ENCODE measurements at regions not wholly inside any gene's neighbourhood (a gene's known extent, or its start where the extent isn't known, plus 50 kb on each side); places are given as distances from the start of the nearest gene placed in this dataset.

DNA sequence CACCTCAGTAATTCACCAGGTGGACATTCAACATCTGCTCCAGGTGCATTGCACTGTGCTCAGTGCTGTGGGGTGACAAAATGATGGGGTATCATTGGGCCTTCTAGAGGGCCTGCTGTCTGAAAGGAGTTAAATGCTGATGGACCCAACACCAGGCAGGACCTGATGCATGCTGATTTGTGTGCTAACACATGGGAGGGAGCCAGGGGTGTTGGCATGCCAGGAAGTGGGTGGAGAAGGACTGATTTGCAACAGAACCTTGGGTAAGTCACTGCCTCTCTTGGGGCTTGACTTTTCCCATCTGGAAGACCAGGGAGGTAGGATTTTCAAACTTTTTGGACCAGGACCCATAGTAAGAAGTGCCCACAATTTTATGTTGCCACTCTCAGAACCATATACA, 57.9 kb upstream of the CXCR4 start:
- TF ChIP-seq, protein P1, sequence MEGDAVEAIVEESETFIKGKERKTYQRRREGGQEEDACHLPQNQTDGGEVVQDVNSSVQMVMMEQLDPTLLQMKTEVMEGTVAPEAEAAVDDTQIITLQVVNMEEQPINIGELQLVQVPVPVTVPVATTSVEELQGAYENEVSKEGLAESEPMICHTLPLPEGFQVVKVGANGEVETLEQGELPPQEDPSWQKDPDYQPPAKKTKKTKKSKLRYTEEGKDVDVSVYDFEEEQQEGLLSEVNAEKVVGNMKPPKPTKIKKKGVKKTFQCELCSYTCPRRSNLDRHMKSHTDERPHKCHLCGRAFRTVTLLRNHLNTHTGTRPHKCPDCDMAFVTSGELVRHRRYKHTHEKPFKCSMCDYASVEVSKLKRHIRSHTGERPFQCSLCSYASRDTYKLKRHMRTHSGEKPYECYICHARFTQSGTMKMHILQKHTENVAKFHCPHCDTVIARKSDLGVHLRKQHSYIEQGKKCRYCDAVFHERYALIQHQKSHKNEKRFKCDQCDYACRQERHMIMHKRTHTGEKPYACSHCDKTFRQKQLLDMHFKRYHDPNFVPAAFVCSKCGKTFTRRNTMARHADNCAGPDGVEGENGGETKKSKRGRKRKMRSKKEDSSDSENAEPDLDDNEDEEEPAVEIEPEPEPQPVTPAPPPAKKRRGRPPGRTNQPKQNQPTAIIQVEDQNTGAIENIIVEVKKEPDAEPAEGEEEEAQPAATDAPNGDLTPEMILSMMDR (conservative IDR thresholded peaks at IDR 0.05; ENCODE audit: low read depth, low read length), result no peak
- no peak for TF ChIP-seq EZH2 (IDR thresholded peaks at IDR 0.05; ENCODE audit: borderline replicate concordance, low read depth, low read length, poor library complexity, severe bottlenecking)
